GM21360 (cell line): ENCODE measurements at regions not wholly inside any gene's neighbourhood (a gene's known extent, or its start where the extent isn't known, plus 50 kb on each side); places are given as distances from the start of the nearest gene placed in this dataset.
"Not testable (repeated sequence)": the region's sequence is repeated elsewhere in the genome, so short reads cannot be mapped to it uniquely, and the experiment has no call there.

Source experiments
- ATAC-seq: cut with Tn5 transposase; IDR thresholded peaks from one replicate; pipeline ENCODE4 v1.9.1; 2021; ENCODE audit warnings: mild to moderate bottlenecking, moderate library complexity; ENCODE audit not compliant: unreplicated experiment

GRCh38 chr16:58863761-58864160, 129.6 kb upstream of the GOT2 start:
- no peak for ATAC-seq

GRCh38 chr16:58863042-58863441, 128.9 kb upstream of the GOT2 start:
- ATAC-seq: no peak

GRCh38 chr16:58862334-58863021, 128.4 kb upstream of the GOT2 start:
- no peak for ATAC-seq

- no peak for ATAC-seq
Observed at GRCh38 chr16:58859958-58860669, 126.0 kb upstream of the GOT2 start.

- not testable (repeated sequence) for ATAC-seq
Observed at GRCh38 chr16:58858577-58858976, 124.5 kb upstream of the GOT2 start.

- no peak for ATAC-seq
Observed at GRCh38 chr16:58855291-58855863, 121.3 kb upstream of the GOT2 start.

- peak; percentile 83 for ATAC-seq
Observed at GRCh38 chr16:58853854-58854791, 120.0 kb upstream of the GOT2 start.

- ATAC-seq: no peak
Observed at GRCh38 chr16:58850678-58851020, 116.5 kb upstream of the GOT2 start.

GRCh38 chr16:58850019-58850677, 116.0 kb upstream of the GOT2 start:
- ATAC-seq: no peak

GRCh38 chr16:58848662-58849002, 114.5 kb upstream of the GOT2 start:
- no peak for ATAC-seq

- ATAC-seq: no peak
Observed at GRCh38 chr16:58847902-58848661, 114.0 kb upstream of the GOT2 start.

GRCh38 chr16:58846226-58846625, 112.1 kb upstream of the GOT2 start:
- not testable (repeated sequence) for ATAC-seq

- peak; percentile 52 for ATAC-seq
Observed at GRCh38 chr16:58843675-58844074, 109.6 kb upstream of the GOT2 start.

- no peak for ATAC-seq
Observed at GRCh38 chr16:58842746-58843145, 108.6 kb upstream of the GOT2 start.

- no peak for ATAC-seq
Observed at GRCh38 chr16:58842156-58842555, 108.0 kb upstream of the GOT2 start.

GRCh38 chr16:58837950-58838349, 103.8 kb upstream of the GOT2 start:
- no peak for ATAC-seq

- no peak for ATAC-seq
Observed at GRCh38 chr16:58836427-58836826, 102.3 kb upstream of the GOT2 start.

- no peak for ATAC-seq
Observed at GRCh38 chr16:58832386-58832895, 98.3 kb upstream of the GOT2 start.

GRCh38 chr16:58831386-58831785, 97.3 kb upstream of the GOT2 start:
- ATAC-seq: no peak
